ENCODE measurements at regions not wholly inside any gene's neighbourhood (a gene's known extent, or its start where the extent isn't known, plus 50 kb on each side); places are given as distances from the start of the nearest gene placed in this dataset.

DNA sequence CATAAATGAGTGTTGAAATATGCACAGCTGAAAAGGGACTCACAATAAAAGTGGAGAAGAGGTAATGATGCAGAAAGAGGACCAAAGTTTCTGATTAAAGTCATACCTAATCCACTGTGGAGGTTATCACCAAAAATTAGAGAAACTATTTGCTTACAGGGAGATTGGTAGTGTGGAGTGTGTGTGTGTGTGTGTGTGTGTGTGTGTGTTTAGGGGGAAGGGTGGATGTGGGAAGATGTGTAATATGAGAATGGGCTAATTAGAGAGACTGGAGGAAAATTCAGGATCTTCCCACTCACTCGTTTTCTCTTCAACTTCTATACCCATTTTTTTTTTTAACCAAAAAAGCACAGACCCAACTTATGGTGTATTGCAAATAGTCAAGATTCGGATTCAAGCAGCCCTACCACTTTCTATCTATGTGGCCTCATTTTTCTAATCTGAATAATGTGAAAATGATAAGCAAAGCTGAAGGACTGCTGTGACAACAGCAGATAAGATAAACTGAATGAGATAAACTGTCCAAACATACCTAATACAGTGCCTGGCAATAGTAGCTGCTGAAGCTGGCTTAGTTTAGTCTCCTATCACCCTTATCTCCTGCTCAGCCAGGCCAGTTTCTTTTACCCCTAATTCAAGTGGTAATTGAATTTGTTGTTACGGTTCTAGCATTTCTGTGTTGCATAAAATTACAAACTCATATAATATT is 501.1 kb downstream of the KDM4C start:
- POLR2A ChIA-PET, result no interaction called here
- no peak for DNase-seq (ENCODE audit: low read depth, low spot score)
- H3K4me3 ChIP-seq (ENCODE audit: low read depth, low read length), result no peak overlapping the region
- no peak for TF ChIP-seq CTCF (IDR thresholded peaks at IDR 0.05; ENCODE audit: insufficient read depth, low read length, missing control alignments)
- CTCF ChIA-PET, result interaction anchor here (1.5 kb wide), 1 partner anchor 349 kb away, joined by 4 read pairs; no protein-coding TSS in a partner anchor

DNA sequence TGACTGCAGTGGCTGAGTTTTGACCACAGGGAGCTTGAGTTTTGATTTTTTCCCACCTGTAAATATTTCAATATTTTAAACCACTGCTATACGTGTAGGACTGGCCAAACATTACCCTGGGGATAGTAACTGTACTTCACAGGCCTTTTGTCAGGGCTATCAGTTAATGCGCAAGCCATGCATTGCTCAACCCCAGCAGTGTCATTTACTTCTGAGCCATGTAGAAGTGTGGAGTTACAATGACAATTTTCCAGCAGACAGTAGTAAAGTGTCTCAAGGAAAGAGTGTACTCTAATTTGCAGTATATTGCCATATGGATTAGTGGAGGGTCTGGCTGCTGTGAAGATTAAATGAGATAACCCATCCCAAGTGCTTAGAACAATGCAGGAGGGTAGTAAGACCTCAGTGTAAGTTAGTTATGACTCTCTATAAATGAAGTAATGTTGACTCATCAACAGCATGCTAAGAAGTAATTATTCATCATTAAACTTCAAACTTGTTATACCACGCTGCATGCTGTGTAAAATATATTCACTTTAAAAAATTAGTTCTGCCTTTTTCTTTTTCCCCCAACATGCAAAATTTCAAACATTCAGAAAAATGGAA is 489.2 kb downstream of the KDM4C start:
- TF ChIP-seq CTCF (IDR thresholded peaks at IDR 0.05; ENCODE audit: insufficient read depth, low read length, missing control alignments), result no peak
- no peak overlapping the region for H3K4me3 ChIP-seq (ENCODE audit: low read depth, low read length)
- POLR2A ChIA-PET, result no interaction called here
- no peak for DNase-seq (ENCODE audit: low read depth, low spot score)
- CTCF ChIA-PET, result interaction anchor here (0.9 kb wide), 1 partner anchor 10 kb away, joined by 3 read pairs; no protein-coding TSS in a partner anchor

DNA sequence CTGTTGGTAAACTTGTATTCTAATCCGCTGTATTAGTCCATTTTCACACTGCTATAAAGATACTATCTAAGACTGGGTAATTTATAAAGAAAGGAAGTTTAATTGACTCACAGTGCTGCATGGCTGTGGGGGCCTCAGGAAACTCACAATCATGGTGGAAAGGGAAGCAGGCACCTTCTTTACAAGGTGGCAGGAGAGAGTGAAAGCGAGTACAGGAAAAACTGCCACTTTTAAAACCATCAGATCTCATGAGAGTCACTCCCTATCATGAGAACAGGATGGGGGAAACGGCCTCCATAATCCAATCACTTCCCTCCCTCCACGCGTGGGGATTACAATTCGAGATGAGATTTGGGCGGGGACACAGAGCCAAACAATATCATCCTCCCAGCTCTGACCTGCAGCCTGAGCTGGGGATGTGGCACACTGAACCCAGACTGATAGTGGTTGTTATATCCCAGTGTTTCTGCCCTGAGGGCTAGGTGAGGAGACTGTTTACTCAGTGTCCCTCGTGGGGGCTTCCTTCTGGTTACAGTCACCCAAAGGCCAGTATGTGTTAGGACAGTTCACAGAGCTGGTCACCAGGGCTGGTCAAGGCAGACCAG is 488.3 kb downstream of the KDM4C start:
- TF ChIP-seq CTCF (IDR thresholded peaks at IDR 0.05; ENCODE audit: insufficient read depth, low read length, missing control alignments), result no peak
- ChIA-PET CTCF (interaction anchor here (0.9 kb wide), 1 partner anchor 11 kb away, joined by 3 read pairs; no protein-coding TSS in a partner anchor), POLR2A (interaction anchor here (0.7 kb wide), 1 partner anchor 83 kb away, joined by 3 read pairs; no protein-coding TSS in a partner anchor)
- no peak for DNase-seq (ENCODE audit: low read depth, low spot score)
- no peak overlapping the region for H3K4me3 ChIP-seq (ENCODE audit: low read depth, low read length)

DNA sequence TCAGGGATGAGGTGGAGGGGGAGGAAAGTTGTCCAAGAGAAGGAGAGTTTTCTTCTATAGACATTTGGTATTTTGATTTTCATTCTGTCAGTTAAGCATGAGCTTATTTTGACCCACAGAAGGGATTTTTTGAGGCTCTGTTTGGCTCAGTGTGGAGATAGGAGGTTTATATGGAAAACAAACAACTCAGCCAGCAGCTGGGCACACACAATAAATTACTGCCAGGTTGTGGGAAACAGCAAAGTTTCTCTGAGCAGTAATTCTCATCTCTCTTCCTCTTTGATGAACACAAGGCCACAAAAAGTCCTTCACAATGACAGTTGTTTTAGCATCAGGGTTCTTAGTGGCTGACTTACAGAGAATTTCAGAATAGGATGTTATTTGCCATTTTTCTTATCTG is 486.1 kb downstream of the KDM4C start:
- ChIA-PET POLR2A (no interaction called here), CTCF (no interaction called here)
- DNase-seq (ENCODE audit: low read depth, low spot score), result no peak
- no peak overlapping the region for H3K4me3 ChIP-seq (ENCODE audit: low read depth, low read length)
- no peak for TF ChIP-seq CTCF (IDR thresholded peaks at IDR 0.05; ENCODE audit: insufficient read depth, low read length, missing control alignments)

- CTCF ChIA-PET, result no interaction called here
- no peak for TF ChIP-seq CTCF (IDR thresholded peaks at IDR 0.05; ENCODE audit: insufficient read depth, low read length, missing control alignments)
- DNase-seq (ENCODE audit: low read depth, low spot score), result no peak
- no peak overlapping the region for H3K4me3 ChIP-seq (ENCODE audit: low read depth, low read length)
- POLR2A ChIA-PET, result no interaction called here
Measured at GRCh38 chr9:7242126-7242525, 484.4 kb downstream of the KDM4C start.

DNA sequence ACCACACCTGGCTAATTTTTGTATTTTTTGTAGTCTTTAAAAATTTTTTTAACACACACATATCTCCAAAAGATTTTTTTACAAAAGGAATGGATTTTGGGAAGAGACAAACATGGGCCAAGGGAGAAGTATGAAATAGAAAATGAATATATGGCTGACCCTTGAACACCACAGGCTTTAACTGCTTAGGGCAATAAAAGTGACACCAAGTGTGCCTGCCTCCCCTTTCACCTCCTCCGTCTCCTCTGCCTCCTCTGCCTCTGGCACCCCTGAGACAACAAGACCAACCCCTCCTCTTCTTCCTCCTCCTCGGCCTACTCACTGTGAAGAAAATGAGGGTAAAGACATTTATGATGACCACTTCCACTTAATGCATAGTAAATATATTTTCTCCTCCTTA is 483.9 kb downstream of the KDM4C start:
- TF ChIP-seq CTCF (IDR thresholded peaks at IDR 0.05; ENCODE audit: insufficient read depth, low read length, missing control alignments), result no peak
- POLR2A ChIA-PET, result no interaction called here
- CTCF ChIA-PET, result no interaction called here
- DNase-seq (ENCODE audit: low read depth, low spot score), result no peak
- H3K4me3 ChIP-seq (ENCODE audit: low read depth, low read length), result no peak overlapping the region
